ENCODE measurements at regions not wholly inside any gene's neighbourhood (a gene's known extent, or its start where the extent isn't known, plus 50 kb on each side); places are given as distances from the start of the nearest gene placed in this dataset.

GRCh38 chr2:16719485-16719808 is 53.8 kb upstream of the CYRIA start:
- Mint-ChIP-seq H3K27me3 (peaks cover 11% of the 10 kb centered on the region), H3K9me3 (no peaks in the 10 kb centered on the region), H3K4me1 (ENCODE audit: low read depth) (no peaks in the 10 kb centered on the region), H3K4me3 (no peak overlapping the region), H3K36me3 (ENCODE audit: low read depth) (no peaks in the 10 kb centered on the region), H3K27ac (no peak overlapping the region)
- H3K4me1 ChIP-seq (ENCODE audit: insufficient read depth, low read length), result no peaks in the 10 kb centered on the region
- H3K9me3 ChIP-seq (ENCODE audit: control insufficient read depth in 1 of 2, insufficient read depth in 1 of 2, low read length in 2 of 2), result no peaks in the 10 kb centered on the region
- no peak for TF ChIP-seq CTCF (IDR thresholded peaks at IDR 0.05)
- H3K36me3 ChIP-seq (ENCODE audit: insufficient read depth, low read length), result no peaks in the 10 kb centered on the region
- no peak overlapping the region for H3K27ac ChIP-seq (ENCODE audit: low read depth in 1 of 2, low read length in 2 of 2)
- POLR2A ChIA-PET, result no interaction called here
- ATAC-seq (ENCODE audit: poor library complexity) (no peak), DNase-seq (no peak)
- H3K4me3 ChIP-seq (ENCODE audit: low read length), result no peak overlapping the region
- intact Hi-C loops (cut with DNase I, micrococcal nuclease), result no loop called here
- CTCF ChIA-PET, result no interaction called here
- H3K27me3 ChIP-seq (ENCODE audit: control insufficient read depth in 1 of 2, insufficient read depth in 2 of 2, low read length in 2 of 2), result no peaks in the 10 kb centered on the region

GRCh38 chr2:16718576-16719484 is 53.2 kb upstream of the CYRIA start:
- Mint-ChIP-seq H3K36me3 (ENCODE audit: low read depth) (no peaks in the 10 kb centered on the region), H3K9me3 (no peaks in the 10 kb centered on the region), H3K4me3 (no peak overlapping the region), H3K27me3 (peaks cover 4% of the 10 kb centered on the region), H3K4me1 (ENCODE audit: low read depth) (no peaks in the 10 kb centered on the region), H3K27ac (no peak overlapping the region)
- H3K27ac ChIP-seq (ENCODE audit: low read depth in 1 of 2, low read length in 2 of 2), result no peak overlapping the region
- TF ChIP-seq CTCF (IDR thresholded peaks at IDR 0.05), result no peak
- H3K36me3 ChIP-seq (ENCODE audit: insufficient read depth, low read length), result no peaks in the 10 kb centered on the region
- intact Hi-C loops (cut with DNase I, micrococcal nuclease), result no loop called here
- no peaks in the 10 kb centered on the region for H3K27me3 ChIP-seq (ENCODE audit: control insufficient read depth in 1 of 2, insufficient read depth in 2 of 2, low read length in 2 of 2)
- no peaks in the 10 kb centered on the region for H3K4me1 ChIP-seq (ENCODE audit: insufficient read depth, low read length)
- DNase-seq, result no peak
- ATAC-seq (ENCODE audit: poor library complexity), result no peak
- POLR2A ChIA-PET, result no interaction called here
- H3K4me3 ChIP-seq (ENCODE audit: low read length), result no peak overlapping the region
- CTCF ChIA-PET, result no interaction called here
- H3K9me3 ChIP-seq (ENCODE audit: control insufficient read depth in 1 of 2, insufficient read depth in 1 of 2, low read length in 2 of 2), result no peaks in the 10 kb centered on the region

- ATAC-seq (ENCODE audit: poor library complexity), result no peak
- TF ChIP-seq CTCF (IDR thresholded peaks at IDR 0.05), result no peak
- no peak overlapping the region for H3K4me3 Mint-ChIP-seq
- Histone ChIP-seq H3K4me3 (ENCODE audit: low read length) (no peak overlapping the region), H3K27ac (ENCODE audit: low read depth in 1 of 2, low read length in 2 of 2) (no peak overlapping the region), H3K27me3 (ENCODE audit: control insufficient read depth in 1 of 2, insufficient read depth in 2 of 2, low read length in 2 of 2) (no peaks in the 10 kb centered on the region), H3K36me3 (ENCODE audit: insufficient read depth, low read length) (no peaks in the 10 kb centered on the region), H3K4me1 (ENCODE audit: insufficient read depth, low read length) (no peaks in the 10 kb centered on the region), H3K9me3 (ENCODE audit: control insufficient read depth in 1 of 2, insufficient read depth in 1 of 2, low read length in 2 of 2) (no peaks in the 10 kb centered on the region)
- peaks cover 4% of the 10 kb centered on the region for H3K27me3 Mint-ChIP-seq
- ChIA-PET POLR2A (no interaction called here), CTCF (no interaction called here)
- no peak overlapping the region for H3K27ac Mint-ChIP-seq
- intact Hi-C loops (cut with DNase I, micrococcal nuclease), result no loop called here
- no peaks in the 10 kb centered on the region for H3K36me3 Mint-ChIP-seq (ENCODE audit: low read depth)
- H3K9me3 Mint-ChIP-seq, result no peaks in the 10 kb centered on the region
- DNase-seq, result peak in 3 of 14 experiments; percentile 9 to 50 (median 27)
- no peaks in the 10 kb centered on the region for H3K4me1 Mint-ChIP-seq (ENCODE audit: low read depth)
These were observed 51.8 kb upstream of the CYRIA start for GRCh38 chr2:16717477-16717876.
